Common myeloid progenitor, CD34-positive (primary cell): ENCODE measurements at regions not wholly inside any gene's neighbourhood (a gene's known extent, or its start where the extent isn't known, plus 50 kb on each side); places are given as distances from the start of the nearest gene placed in this dataset.

Source experiments
- CTCF ChIA-PET: fragments of 350-600 bp; sonication (Branson Sonifier 250); formaldehyde crosslinking; loops from one replicate; lab custom pipeline; 2021; ENCODE audit warnings: antibody characterized with exemption; lab: Charles Lee
- POLR2A ChIA-PET: fragments of 350-600 bp; sonication (Branson Sonifier 250); formaldehyde crosslinking; loops from one replicate; lab custom pipeline; 2021; ENCODE audit warnings: antibody characterized with exemption; lab: Charles Lee
- DNase-seq, 3 donors: peaks; one replicate each; pipeline versions ENCODE4 v3.0.0 to v3.0.0-alpha.2; 2013
- H3K27ac ChIP-seq, 2 experiments: 1 replicate in 1 of 2; 2 replicates in 1 of 2; pipeline ENCODE4 v1.7.0; 2013; ENCODE audit warnings: inconsistent platforms in 2 of 2, low read length in 2 of 2, mild to moderate bottlenecking in 2 of 2, low read depth in 1 of 2, moderate library complexity in 1 of 2; ENCODE audit not compliant: severe bottlenecking in 2 of 2, insufficient read depth in 1 of 2, poor library complexity in 1 of 2
- H3K27me3 ChIP-seq, 5 experiments: replicated peaks in 2 of 5; 1 replicate in 3 of 5; 2 replicates in 2 of 5; pipeline versions ENCODE4 v1.6.1 to v1.7.0; 2013; ENCODE audit warnings: low read length in 4 of 5, mild to moderate bottlenecking in 2 of 5, moderate library complexity in 2 of 5, inconsistent platforms in 1 of 5; ENCODE audit not compliant: insufficient read depth in 5 of 5, control insufficient read depth in 4 of 5
- H3K36me3 ChIP-seq, 4 experiments: 1 replicate in 2 of 4; 2 replicates in 2 of 4; pipeline versions ENCODE4 v1.6.1 to v1.7.0; 2013; ENCODE audit warnings: low read length in 3 of 4, control low read depth in 1 of 4, mild to moderate bottlenecking in 1 of 4; ENCODE audit not compliant: control insufficient read depth in 4 of 4, insufficient read depth in 4 of 4
- H3K4me1 ChIP-seq, 4 experiments: 1 replicate in 3 of 4; 2 replicates in 1 of 4; pipeline versions ENCODE4 v1.6.1 to v1.7.1; 2013; ENCODE audit warnings: low read length in 3 of 4, mild to moderate bottlenecking in 3 of 4, control low read depth in 1 of 4, inconsistent platforms in 1 of 4, moderate library complexity in 1 of 4; ENCODE audit not compliant: control insufficient read depth in 4 of 4, insufficient read depth in 4 of 4; ENCODE audit errors: control extremely low read depth in 1 of 4
- H3K4me3 ChIP-seq, 7 experiments: 1 replicate in 4 of 7; 2 replicates in 3 of 7; pipeline versions ENCODE4 v1.5.1 to v1.7.0; 2013; ENCODE audit warnings: mild to moderate bottlenecking in 7 of 7, low read length in 6 of 7, moderate library complexity in 6 of 7, inconsistent platforms in 2 of 7, low read depth in 2 of 7, control low read depth in 1 of 7; ENCODE audit not compliant: insufficient read depth in 4 of 7, control insufficient read depth in 1 of 7; ENCODE audit errors: extremely low read depth in 1 of 7
- H3K9me3 ChIP-seq, 5 experiments: 1 replicate in 4 of 5; 2 replicates in 1 of 5; pipeline versions ENCODE4 v1.6.1 to v1.7.1; 2013; ENCODE audit warnings: low read length in 4 of 5, mild to moderate bottlenecking in 2 of 5, inconsistent platforms in 1 of 5, low read depth in 1 of 5, moderate library complexity in 1 of 5; ENCODE audit not compliant: control insufficient read depth in 4 of 5, insufficient read depth in 2 of 5; ENCODE audit errors: control extremely low read depth in 1 of 5
- WGBS: methylation state at CpG from one replicate; pipeline ENCODE4 v1.1.5; 2013; ENCODE audit not compliant: insufficient coverage; 5-methylcytosine and 5-hydroxymethylcytosine counted together

GRCh38 chr5:15243301-15244020, 256.5 kb upstream of the FBXL7 start:
- CTCF ChIA-PET = no interaction called here
- no peak overlapping the region for H3K27ac ChIP-seq
- POLR2A ChIA-PET = no interaction called here
- H3K27me3 ChIP-seq = peaks cover 0 to 3% (median 0%) of the 10 kb centered on the region in 5 experiments
- 85% methylated on average over 3 of the region's 4 CpGs for WGBS
- H3K36me3 ChIP-seq = no peaks in the 10 kb centered on the region
- H3K4me3 ChIP-seq = no peak overlapping the region
- DNase-seq = no peak
- H3K9me3 ChIP-seq = peaks cover 0 to 19% (median 5%) of the 10 kb centered on the region in 5 experiments
- H3K4me1 ChIP-seq = no peaks in the 10 kb centered on the region

- H3K27ac ChIP-seq = no peak overlapping the region
- H3K4me3 ChIP-seq = no peak overlapping the region
- no peaks in the 10 kb centered on the region for H3K4me1 ChIP-seq
- WGBS = no CpG with 5 or more reads among the region's 1 CpG
- H3K36me3 ChIP-seq = no peaks in the 10 kb centered on the region
- peaks cover 0 to 3% (median 0%) of the 10 kb centered on the region in 5 experiments for H3K27me3 ChIP-seq
- POLR2A ChIA-PET = no interaction called here
- CTCF ChIA-PET = no interaction called here
- DNase-seq = no peak
- peaks cover 0 to 12% (median 5%) of the 10 kb centered on the region in 5 experiments for H3K9me3 ChIP-seq
Measured at GRCh38 chr5:15241216-15241821, 258.7 kb upstream of the FBXL7 start.

GRCh38 chr5:15238006-15238405, 262.0 kb upstream of the FBXL7 start:
- Histone ChIP-seq H3K27ac (no peak overlapping the region), H3K36me3 (no peaks in the 10 kb centered on the region), H3K4me1 (no peaks in the 10 kb centered on the region), H3K4me3 (no peak overlapping the region), H3K27me3 (peaks cover 0 to 3% (median 0%) of the 10 kb centered on the region in 5 experiments), H3K9me3 (peaks cover 0 to 8% (median 4%) of the 10 kb centered on the region in 5 experiments)
- ChIA-PET CTCF (no interaction called here), POLR2A (no interaction called here)
- no peak for DNase-seq
- WGBS = 94% methylated on average over 2 of the region's 2 CpGs

GRCh38 chr5:15236911-15237508, 263.0 kb upstream of the FBXL7 start:
- WGBS = 98% methylated on average over 4 of the region's 4 CpGs
- Histone ChIP-seq H3K4me1 (no peaks in the 10 kb centered on the region), H3K27me3 (peaks cover 0 to 3% (median 0%) of the 10 kb centered on the region in 5 experiments), H3K27ac (no peak overlapping the region), H3K4me3 (no peak overlapping the region), H3K9me3 (peaks cover 0 to 8% (median 4%) of the 10 kb centered on the region in 5 experiments), H3K36me3 (no peaks in the 10 kb centered on the region)
- ChIA-PET POLR2A (no interaction called here), CTCF (no interaction called here)
- no peak for DNase-seq

GRCh38 chr5:15234911-15235310, 265.1 kb upstream of the FBXL7 start:
- WGBS = no CpG with 5 or more reads among the region's 1 CpG
- CTCF ChIA-PET = no interaction called here
- no peak overlapping the region for H3K27ac ChIP-seq

GRCh38 chr5:15234366-15234765, 265.6 kb upstream of the FBXL7 start:
- Histone ChIP-seq H3K36me3 (no peaks in the 10 kb centered on the region), H3K9me3 (peaks cover 0 to 4% (median 0%) of the 10 kb centered on the region in 5 experiments), H3K27ac (no peak overlapping the region), H3K27me3 (no peaks in the 10 kb centered on the region), H3K4me1 (no peaks in the 10 kb centered on the region), H3K4me3 (no peak overlapping the region)
- WGBS = 0% methylated on average over 1 of the region's 2 CpGs
- ChIA-PET POLR2A (no interaction called here), CTCF (no interaction called here)
- DNase-seq = no peak

More at GRCh38 chr5:15234911-15235310, 265.1 kb upstream of the FBXL7 start:
- POLR2A ChIA-PET = no interaction called here
- H3K4me1 ChIP-seq = no peaks in the 10 kb centered on the region
- no peak overlapping the region for H3K4me3 ChIP-seq
- H3K9me3 ChIP-seq = peaks cover 0 to 4% (median 0%) of the 10 kb centered on the region in 5 experiments
- no peaks in the 10 kb centered on the region for H3K36me3 ChIP-seq
- H3K27me3 ChIP-seq = no peaks in the 10 kb centered on the region
- DNase-seq = no peak

GRCh38 chr5:15233566-15233965, 266.4 kb upstream of the FBXL7 start:
- DNase-seq = no peak
- H3K4me3 ChIP-seq = no peak overlapping the region
- H3K36me3 ChIP-seq = no peaks in the 10 kb centered on the region
- POLR2A ChIA-PET = no interaction called here
- H3K27me3 ChIP-seq = no peaks in the 10 kb centered on the region
- H3K4me1 ChIP-seq = no peaks in the 10 kb centered on the region
- WGBS = 96% methylated on average over 3 of the region's 8 CpGs
- H3K27ac ChIP-seq = no peak overlapping the region
- CTCF ChIA-PET = no interaction called here
- H3K9me3 ChIP-seq = peaks cover 0 to 4% (median 0%) of the 10 kb centered on the region in 5 experiments
